GM23248 (cell line): ENCODE measurements at regions not wholly inside any gene's neighbourhood (a gene's known extent, or its start where the extent isn't known, plus 50 kb on each side); places are given as distances from the start of the nearest gene placed in this dataset.

Source experiments
- EZH2 ChIP-seq: fragments of 200-600 bp; sonication (generic); IDR thresholded peaks from 2 replicates; pipeline ENCODE4 v1.6.1; 2018; ENCODE audit warnings: antibody characterized with exemption, mild to moderate bottlenecking; ENCODE audit not compliant: insufficient read depth, poor library complexity, severe bottlenecking
- EZH2phosphoT487 ChIP-seq: fragments of 200-600 bp; sonication (generic); IDR thresholded peaks from 2 replicates; pipeline ENCODE4 v1.6.1; 2018; ENCODE audit warnings: antibody characterized with exemption, moderate library complexity, mild to moderate bottlenecking, low read depth; ENCODE audit not compliant: insufficient read depth

DNA sequence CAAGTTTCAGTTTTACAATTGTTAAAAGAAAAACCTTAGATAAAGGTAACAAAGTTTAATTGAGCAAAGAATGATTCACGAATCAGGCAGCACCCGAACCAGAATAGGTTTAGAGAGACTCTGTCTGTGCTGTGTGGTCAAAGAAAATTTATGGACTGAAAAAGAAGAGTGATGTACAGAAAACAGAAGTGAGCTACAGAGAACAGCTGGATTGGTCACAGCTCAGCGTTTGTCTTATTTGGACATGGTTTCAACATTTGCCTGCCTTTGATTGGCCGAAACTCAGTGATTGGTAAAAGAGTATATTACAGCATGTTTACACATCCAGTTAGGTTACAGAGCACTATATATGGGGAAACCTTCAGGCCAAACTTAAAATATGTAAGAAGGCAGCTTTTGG, 703.2 kb upstream of the STXBP6 start:
- TF ChIP-seq EZH2 (no peak), EZH2phosphoT487 (no peak)
